WTC11 (cell line): ENCODE measurements at regions not wholly inside any gene's neighbourhood (a gene's known extent, or its start where the extent isn't known, plus 50 kb on each side); places are given as distances from the start of the nearest gene placed in this dataset.

Source experiments
- ARID4B ChIP-seq: sonication (generic); formaldehyde crosslinking; IDR thresholded peaks from 2 replicates; pipeline ENCODE4 v1.8.0; 2023; ENCODE audit warnings: missing genetic modification reagents, mild to moderate bottlenecking, borderline replicate concordance
- E2F4 ChIP-seq: sonication (generic); formaldehyde crosslinking; IDR thresholded peaks from 2 replicates; pipeline ENCODE4 v1.8.1; 2022; ENCODE audit warnings: low read depth, mild to moderate bottlenecking, moderate library complexity, missing genetic modification reagents, borderline replicate concordance
- KAT7 ChIP-seq: sonication (generic); formaldehyde crosslinking; IDR thresholded peaks from 2 replicates; pipeline ENCODE4 v1.8.1; 2023; ENCODE audit warnings: missing genetic modification reagents, mild to moderate bottlenecking, borderline replicate concordance
- MAX ChIP-seq: sonication (generic); formaldehyde crosslinking; IDR thresholded peaks from 2 replicates; pipeline ENCODE4 v1.8.0; 2022; ENCODE audit warnings: mild to moderate bottlenecking, missing genetic modification reagents
- MLX ChIP-seq: sonication (generic); formaldehyde crosslinking; IDR thresholded peaks from 2 replicates; pipeline ENCODE4 v1.8.1; 2023; ENCODE audit warnings: mild to moderate bottlenecking, missing genetic modification reagents, moderate library complexity
- MXD4 ChIP-seq: fragments of 250-450 bp; sonication (Bioruptor Pico); IDR thresholded peaks from 2 replicates; pipeline ENCODE4 v1.8.0; 2021; ENCODE audit warnings: mild to moderate bottlenecking, moderate library complexity, borderline replicate concordance
- SOX15 ChIP-seq: fragments of 250-450 bp; sonication (Bioruptor Pico); IDR thresholded peaks from 2 replicates; pipeline ENCODE4 v1.9.0; 2021; ENCODE audit warnings: mild to moderate bottlenecking
- ZNF263 ChIP-seq: sonication (generic); formaldehyde crosslinking; IDR thresholded peaks from 2 replicates; pipeline ENCODE4 v1.8.1; 2022; ENCODE audit warnings: low read depth, mild to moderate bottlenecking, moderate library complexity, missing genetic modification reagents
- ZNF423 ChIP-seq: fragments of 250-450 bp; sonication (Bioruptor Pico); IDR thresholded peaks from 2 replicates; pipeline ENCODE4 v2.1.2; 2022; ENCODE audit warnings: mild to moderate bottlenecking, moderate library complexity
- TF ChIP-seq, protein P1 (sequence below): fragments of 200-600 bp; IDR thresholded peaks from 2 replicates; pipeline ENCODE4 v1.8.0; 2022; ENCODE audit warnings: antibody characterized with exemption
- TF ChIP-seq, protein P2 (sequence below): sonication (generic); formaldehyde crosslinking; IDR thresholded peaks from 2 replicates; pipeline ENCODE4 v1.8.0; 2022; ENCODE audit warnings: missing genetic modification reagents

- TF ChIP-seq, protein P1, sequence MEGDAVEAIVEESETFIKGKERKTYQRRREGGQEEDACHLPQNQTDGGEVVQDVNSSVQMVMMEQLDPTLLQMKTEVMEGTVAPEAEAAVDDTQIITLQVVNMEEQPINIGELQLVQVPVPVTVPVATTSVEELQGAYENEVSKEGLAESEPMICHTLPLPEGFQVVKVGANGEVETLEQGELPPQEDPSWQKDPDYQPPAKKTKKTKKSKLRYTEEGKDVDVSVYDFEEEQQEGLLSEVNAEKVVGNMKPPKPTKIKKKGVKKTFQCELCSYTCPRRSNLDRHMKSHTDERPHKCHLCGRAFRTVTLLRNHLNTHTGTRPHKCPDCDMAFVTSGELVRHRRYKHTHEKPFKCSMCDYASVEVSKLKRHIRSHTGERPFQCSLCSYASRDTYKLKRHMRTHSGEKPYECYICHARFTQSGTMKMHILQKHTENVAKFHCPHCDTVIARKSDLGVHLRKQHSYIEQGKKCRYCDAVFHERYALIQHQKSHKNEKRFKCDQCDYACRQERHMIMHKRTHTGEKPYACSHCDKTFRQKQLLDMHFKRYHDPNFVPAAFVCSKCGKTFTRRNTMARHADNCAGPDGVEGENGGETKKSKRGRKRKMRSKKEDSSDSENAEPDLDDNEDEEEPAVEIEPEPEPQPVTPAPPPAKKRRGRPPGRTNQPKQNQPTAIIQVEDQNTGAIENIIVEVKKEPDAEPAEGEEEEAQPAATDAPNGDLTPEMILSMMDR, result no peak
- TF ChIP-seq ZNF263 (CRISPR knock-in tag) (no peak), SOX15 (CRISPR knock-in tag) (no peak), E2F4 (CRISPR knock-in tag) (no peak), MLX (CRISPR knock-in tag) (no peak), MAX (no peak), MXD4 (CRISPR knock-in tag) (no peak), KAT7 (CRISPR knock-in tag) (no peak), ZNF423 (no peak), ARID4B (CRISPR knock-in tag) (no peak)
- TF ChIP-seq, protein P2, sequence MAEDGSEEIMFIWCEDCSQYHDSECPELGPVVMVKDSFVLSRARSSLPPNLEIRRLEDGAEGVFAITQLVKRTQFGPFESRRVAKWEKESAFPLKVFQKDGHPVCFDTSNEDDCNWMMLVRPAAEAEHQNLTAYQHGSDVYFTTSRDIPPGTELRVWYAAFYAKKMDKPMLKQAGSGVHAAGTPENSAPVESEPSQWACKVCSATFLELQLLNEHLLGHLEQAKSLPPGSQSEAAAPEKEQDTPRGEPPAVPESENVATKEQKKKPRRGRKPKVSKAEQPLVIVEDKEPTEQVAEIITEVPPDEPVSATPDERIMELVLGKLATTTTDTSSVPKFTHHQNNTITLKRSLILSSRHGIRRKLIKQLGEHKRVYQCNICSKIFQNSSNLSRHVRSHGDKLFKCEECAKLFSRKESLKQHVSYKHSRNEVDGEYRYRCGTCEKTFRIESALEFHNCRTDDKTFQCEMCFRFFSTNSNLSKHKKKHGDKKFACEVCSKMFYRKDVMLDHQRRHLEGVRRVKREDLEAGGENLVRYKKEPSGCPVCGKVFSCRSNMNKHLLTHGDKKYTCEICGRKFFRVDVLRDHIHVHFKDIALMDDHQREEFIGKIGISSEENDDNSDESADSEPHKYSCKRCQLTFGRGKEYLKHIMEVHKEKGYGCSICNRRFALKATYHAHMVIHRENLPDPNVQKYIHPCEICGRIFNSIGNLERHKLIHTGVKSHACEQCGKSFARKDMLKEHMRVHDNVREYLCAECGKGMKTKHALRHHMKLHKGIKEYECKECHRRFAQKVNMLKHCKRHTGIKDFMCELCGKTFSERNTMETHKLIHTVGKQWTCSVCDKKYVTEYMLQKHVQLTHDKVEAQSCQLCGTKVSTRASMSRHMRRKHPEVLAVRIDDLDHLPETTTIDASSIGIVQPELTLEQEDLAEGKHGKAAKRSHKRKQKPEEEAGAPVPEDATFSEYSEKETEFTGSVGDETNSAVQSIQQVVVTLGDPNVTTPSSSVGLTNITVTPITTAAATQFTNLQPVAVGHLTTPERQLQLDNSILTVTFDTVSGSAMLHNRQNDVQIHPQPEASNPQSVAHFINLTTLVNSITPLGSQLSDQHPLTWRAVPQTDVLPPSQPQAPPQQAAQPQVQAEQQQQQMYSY (CRISPR knock-in tag), result no peak
Observed at GRCh38 chr2:18061717-18062116, 183.2 kb downstream of the KCNS3 start.
